ENCODE measurements at regions not wholly inside any gene's neighbourhood (a gene's known extent, or its start where the extent isn't known, plus 50 kb on each side); places are given as distances from the start of the nearest gene placed in this dataset.

- TF ChIP-seq, protein P1, sequence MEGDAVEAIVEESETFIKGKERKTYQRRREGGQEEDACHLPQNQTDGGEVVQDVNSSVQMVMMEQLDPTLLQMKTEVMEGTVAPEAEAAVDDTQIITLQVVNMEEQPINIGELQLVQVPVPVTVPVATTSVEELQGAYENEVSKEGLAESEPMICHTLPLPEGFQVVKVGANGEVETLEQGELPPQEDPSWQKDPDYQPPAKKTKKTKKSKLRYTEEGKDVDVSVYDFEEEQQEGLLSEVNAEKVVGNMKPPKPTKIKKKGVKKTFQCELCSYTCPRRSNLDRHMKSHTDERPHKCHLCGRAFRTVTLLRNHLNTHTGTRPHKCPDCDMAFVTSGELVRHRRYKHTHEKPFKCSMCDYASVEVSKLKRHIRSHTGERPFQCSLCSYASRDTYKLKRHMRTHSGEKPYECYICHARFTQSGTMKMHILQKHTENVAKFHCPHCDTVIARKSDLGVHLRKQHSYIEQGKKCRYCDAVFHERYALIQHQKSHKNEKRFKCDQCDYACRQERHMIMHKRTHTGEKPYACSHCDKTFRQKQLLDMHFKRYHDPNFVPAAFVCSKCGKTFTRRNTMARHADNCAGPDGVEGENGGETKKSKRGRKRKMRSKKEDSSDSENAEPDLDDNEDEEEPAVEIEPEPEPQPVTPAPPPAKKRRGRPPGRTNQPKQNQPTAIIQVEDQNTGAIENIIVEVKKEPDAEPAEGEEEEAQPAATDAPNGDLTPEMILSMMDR (IDR thresholded peaks at IDR 0.05; ENCODE audit: unreplicated experiment in 3 of 3) = no peak
- Mint-ChIP-seq H3K4me3 (no peak overlapping the region), H3K9me3 (no peaks in the 10 kb centered on the region), H3K27me3 (ENCODE audit: low read depth) (peaks cover 5% of the 10 kb centered on the region), H3K4me1 (peaks cover 9% of the 10 kb centered on the region), H3K27ac (no peak overlapping the region), H3K36me3 (ENCODE audit: low read depth) (no peaks in the 10 kb centered on the region)
Measured at GRCh38 chr11:131146827-131147490, 223.5 kb upstream of the NTM start.

- peaks cover 19% of the 10 kb centered on the region for H3K27me3 Mint-ChIP-seq (ENCODE audit: low read depth)
- no peaks in the 10 kb centered on the region for H3K36me3 Mint-ChIP-seq (ENCODE audit: low read depth)
- H3K27ac Mint-ChIP-seq = no peak overlapping the region
- TF ChIP-seq, protein P1 (IDR thresholded peaks at IDR 0.05; ENCODE audit: unreplicated experiment in 3 of 3) = no peak
- H3K9me3 Mint-ChIP-seq = no peaks in the 10 kb centered on the region
- peaks cover 4% of the 10 kb centered on the region for H3K4me1 Mint-ChIP-seq
- H3K4me3 Mint-ChIP-seq = no peak overlapping the region
Measured at GRCh38 chr11:131154351-131154750, 216.1 kb upstream of the NTM start.

DNA sequence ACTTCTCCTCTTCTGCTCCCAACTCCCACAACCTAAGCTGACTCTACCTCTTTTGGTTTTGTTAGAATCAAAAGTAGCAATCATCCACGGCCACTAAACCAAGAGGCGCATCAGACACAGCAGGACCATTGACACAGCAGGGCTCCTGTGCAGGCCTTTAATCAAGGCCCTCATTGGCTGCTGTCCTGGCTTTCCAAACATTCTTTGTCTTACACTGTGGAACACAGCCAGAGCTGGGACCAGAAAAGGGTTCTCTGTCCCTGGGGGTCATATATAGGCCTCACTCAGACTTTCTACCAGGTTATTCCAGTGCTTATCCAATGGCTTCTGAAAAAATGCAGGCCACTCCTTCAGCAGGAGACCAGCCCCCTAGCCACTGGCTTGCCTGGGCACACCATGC, 212.7 kb upstream of the NTM start:
- Mint-ChIP-seq H3K9me3 (no peaks in the 10 kb centered on the region), H3K36me3 (ENCODE audit: low read depth) (no peaks in the 10 kb centered on the region), H3K27me3 (ENCODE audit: low read depth) (peaks cover 23% of the 10 kb centered on the region), H3K4me1 (peaks cover 4% of the 10 kb centered on the region), H3K4me3 (no peak overlapping the region), H3K27ac (no peak overlapping the region)
- TF ChIP-seq, protein P1 (IDR thresholded peaks at IDR 0.05; ENCODE audit: unreplicated experiment in 3 of 3) = no peak

DNA sequence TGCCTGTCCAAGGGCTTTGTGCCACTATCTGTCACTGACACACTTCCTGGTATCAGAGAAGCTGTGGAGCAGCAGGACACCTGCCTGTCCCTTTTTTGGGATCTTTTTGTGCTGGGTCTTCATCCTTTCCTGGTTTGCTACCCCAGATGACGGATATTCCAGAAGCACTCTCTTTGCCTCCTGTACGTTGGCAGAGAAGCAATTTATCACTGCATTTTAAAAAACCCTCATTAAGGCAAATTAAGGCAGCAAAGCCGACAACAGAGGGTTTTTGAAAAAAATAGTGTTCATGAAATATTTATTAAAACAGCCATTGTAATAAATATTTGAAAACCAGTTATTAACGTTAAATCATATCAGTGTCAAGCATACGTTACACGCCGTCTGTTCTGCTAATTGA, 209.6 kb upstream of the NTM start:
- Mint-ChIP-seq H3K4me1 (peaks cover 4% of the 10 kb centered on the region), H3K4me3 (no peak overlapping the region), H3K27me3 (ENCODE audit: low read depth) (peaks cover 17% of the 10 kb centered on the region), H3K27ac (no peak overlapping the region), H3K9me3 (no peaks in the 10 kb centered on the region), H3K36me3 (ENCODE audit: low read depth) (no peaks in the 10 kb centered on the region)
- TF ChIP-seq, protein P1 (IDR thresholded peaks at IDR 0.05; ENCODE audit: unreplicated experiment in 3 of 3) = no peak

GRCh38 chr11:131163613-131164012, 206.8 kb upstream of the NTM start:
- peaks cover 17% of the 10 kb centered on the region for H3K27me3 Mint-ChIP-seq (ENCODE audit: low read depth)
- TF ChIP-seq, protein P1 (IDR thresholded peaks at IDR 0.05; ENCODE audit: unreplicated experiment in 3 of 3) = no peak
- H3K4me3 Mint-ChIP-seq = no peak overlapping the region
- no peaks in the 10 kb centered on the region for H3K36me3 Mint-ChIP-seq (ENCODE audit: low read depth)
- H3K9me3 Mint-ChIP-seq = no peaks in the 10 kb centered on the region
- peaks cover under 1% of the 10 kb centered on the region for H3K4me1 Mint-ChIP-seq
- no peak overlapping the region for H3K27ac Mint-ChIP-seq

GRCh38 chr11:131165036-131165435, 205.4 kb upstream of the NTM start:
- Mint-ChIP-seq H3K27me3 (ENCODE audit: low read depth) (peaks cover 7% of the 10 kb centered on the region), H3K4me3 (no peak overlapping the region), H3K4me1 (peaks cover 10% of the 10 kb centered on the region), H3K36me3 (ENCODE audit: low read depth) (no peaks in the 10 kb centered on the region), H3K27ac (no peak overlapping the region), H3K9me3 (no peaks in the 10 kb centered on the region)
- TF ChIP-seq, protein P1 (IDR thresholded peaks at IDR 0.05; ENCODE audit: unreplicated experiment in 3 of 3) = no peak
